ENCODE measurements at regions not wholly inside any gene's neighbourhood (a gene's known extent, or its start where the extent isn't known, plus 50 kb on each side); places are given as distances from the start of the nearest gene placed in this dataset.
A peak's percentile ranks its signal among the peaks of the same experiment; 100 is the strongest.

- H3K27me3 Mint-ChIP-seq, result peaks cover 2% of the 10 kb centered on the region
- DNase-seq (no peak), ATAC-seq (ENCODE audit: low read depth) (no peak)
- H3K9me3 Mint-ChIP-seq, result peaks cover 1% of the 10 kb centered on the region
- POLR2A ChIA-PET, result no interaction called here
- H3K27ac Mint-ChIP-seq, result no peak overlapping the region
- H3K4me1 Mint-ChIP-seq, result no peaks in the 10 kb centered on the region
- no peaks in the 10 kb centered on the region for H3K36me3 Mint-ChIP-seq
- H3K4me3 Mint-ChIP-seq, result no peak overlapping the region
Observed at GRCh38 chr3:34008836-34009809, 210.7 kb downstream of the PDCD6IP start.

- Mint-ChIP-seq H3K36me3 (no peaks in the 10 kb centered on the region), H3K4me1 (peaks cover 2% of the 10 kb centered on the region), H3K27ac (no peak overlapping the region), H3K9me3 (peaks cover 1% of the 10 kb centered on the region), H3K27me3 (peaks cover 2% of the 10 kb centered on the region), H3K4me3 (no peak overlapping the region)
- ATAC-seq (ENCODE audit: low read depth) (no peak), DNase-seq (no peak)
- POLR2A ChIA-PET, result no interaction called here
Observed at GRCh38 chr3:34011171-34012101, 213.0 kb downstream of the PDCD6IP start.

DNA sequence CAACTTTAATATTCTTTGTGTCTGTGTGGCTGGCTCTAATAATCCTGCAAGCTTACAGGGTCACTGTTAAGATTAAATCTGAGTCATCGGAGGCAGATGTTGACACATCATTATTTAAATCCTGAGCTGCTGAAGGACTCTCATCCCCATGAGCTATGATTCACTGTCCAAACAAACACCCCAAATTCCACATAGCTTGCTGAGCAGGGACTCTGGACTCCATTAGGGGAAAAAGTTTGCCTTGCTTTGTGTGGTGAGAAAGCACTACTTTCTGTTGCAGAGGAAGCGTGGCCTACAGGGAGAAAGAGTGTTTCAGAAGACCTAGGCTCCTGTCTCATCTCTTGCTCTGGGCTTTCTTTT is 213.7 kb downstream of the PDCD6IP start:
- Mint-ChIP-seq H3K9me3 (peaks cover 1% of the 10 kb centered on the region), H3K27me3 (peaks cover 2% of the 10 kb centered on the region), H3K4me1 (peaks cover 6% of the 10 kb centered on the region), H3K27ac (no peak overlapping the region), H3K4me3 (no peak overlapping the region), H3K36me3 (no peaks in the 10 kb centered on the region)
- POLR2A ChIA-PET, result no interaction called here
- DNase-seq (no peak), ATAC-seq (ENCODE audit: low read depth) (no peak)

DNA sequence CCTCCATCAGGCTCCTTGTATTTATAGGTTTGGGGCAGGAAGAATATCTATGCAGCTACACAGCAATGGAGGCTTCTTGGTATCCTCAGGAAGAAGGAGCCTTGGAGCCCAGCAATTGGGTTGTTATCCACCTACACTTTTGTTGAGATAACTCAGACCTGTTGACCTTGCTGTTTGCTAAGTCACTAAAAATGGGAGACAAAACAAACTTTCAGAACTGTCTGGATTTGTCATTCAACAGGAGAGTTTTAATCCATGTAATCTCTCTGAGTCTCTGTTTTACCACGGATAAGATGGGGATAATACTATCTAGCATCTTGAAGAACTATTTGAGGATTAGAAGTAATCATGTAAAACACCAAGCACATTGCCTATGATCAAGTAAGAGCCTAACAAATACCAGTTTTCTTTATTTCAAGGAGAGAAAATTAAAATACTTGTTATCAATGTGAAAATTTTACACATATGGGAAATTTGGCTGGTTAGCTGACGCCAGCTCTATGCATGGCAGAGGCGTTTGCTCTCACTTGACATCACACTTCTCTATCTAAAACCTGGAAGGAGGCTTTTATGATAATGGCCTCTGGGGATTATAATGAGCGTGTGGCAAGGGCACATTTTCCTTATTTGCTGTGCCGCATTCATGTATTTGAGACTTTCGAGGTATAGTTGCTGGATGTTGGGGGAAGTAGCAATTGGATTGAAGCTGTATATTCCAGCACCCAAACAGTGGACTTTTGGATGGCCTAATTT is 215.6 kb downstream of the PDCD6IP start:
- H3K27me3 Mint-ChIP-seq, result peaks cover 2% of the 10 kb centered on the region
- no peak overlapping the region for H3K27ac Mint-ChIP-seq
- H3K36me3 Mint-ChIP-seq, result no peaks in the 10 kb centered on the region
- no peak overlapping the region for H3K4me3 Mint-ChIP-seq
- H3K4me1 Mint-ChIP-seq, result peaks cover 17% of the 10 kb centered on the region
- no peak for DNase-seq
- ATAC-seq (ENCODE audit: low read depth), result no peak
- H3K9me3 Mint-ChIP-seq, result peaks cover 1% of the 10 kb centered on the region
- POLR2A ChIA-PET, result no interaction called here

DNA sequence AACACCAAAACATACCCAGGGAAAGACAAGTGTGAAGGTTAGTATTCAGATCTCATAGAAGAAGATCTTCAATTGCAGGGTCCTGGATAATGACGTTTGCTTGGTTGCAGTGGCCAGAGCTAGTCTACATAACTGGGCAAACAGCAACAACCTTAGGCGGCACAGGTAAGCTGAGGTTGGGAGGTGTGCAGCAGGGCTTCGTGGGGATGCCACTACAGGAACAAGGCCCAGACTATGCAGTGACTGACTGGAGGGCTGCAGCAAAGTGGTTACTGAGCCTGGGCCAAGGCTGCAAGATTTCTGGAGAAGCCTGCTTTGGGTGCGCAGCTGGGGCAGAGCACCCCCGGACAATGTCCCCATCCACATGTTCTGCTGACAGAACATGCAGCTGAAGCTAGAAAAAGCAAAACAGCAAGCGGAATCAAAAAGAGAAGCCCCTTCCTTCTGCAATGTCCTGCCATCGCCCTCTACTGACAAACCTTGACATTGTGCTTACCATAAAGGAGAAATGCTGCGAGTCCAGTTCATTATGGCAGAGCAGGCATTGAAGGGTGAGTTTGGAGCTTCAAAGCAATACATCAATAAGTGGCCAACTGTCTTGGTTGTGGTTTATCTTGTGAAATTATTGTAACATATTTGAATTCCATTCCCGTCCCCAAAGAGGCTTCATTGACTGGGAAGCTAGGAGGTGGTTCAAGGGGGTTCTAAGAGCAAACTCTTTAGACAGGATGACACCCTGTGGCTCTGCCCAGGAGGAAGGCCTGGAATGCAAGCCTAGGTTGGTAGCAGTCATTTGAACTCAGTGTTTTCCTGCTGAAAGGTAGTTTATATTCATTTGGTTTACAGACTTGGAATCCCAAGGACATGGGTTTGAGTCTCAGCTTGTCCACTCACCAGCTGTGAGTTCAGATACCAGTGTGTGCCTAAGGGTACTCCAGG is 217.0 kb downstream of the PDCD6IP start:
- H3K4me3 Mint-ChIP-seq, result no peak overlapping the region
- H3K9me3 Mint-ChIP-seq, result no peaks in the 10 kb centered on the region
- no peak for DNase-seq
- POLR2A ChIA-PET, result no interaction called here
- peaks cover 2% of the 10 kb centered on the region for H3K27me3 Mint-ChIP-seq
- H3K4me1 Mint-ChIP-seq, result peaks cover 25% of the 10 kb centered on the region
- no peak for ATAC-seq (ENCODE audit: low read depth)
- H3K27ac Mint-ChIP-seq, result no peak overlapping the region
- H3K36me3 Mint-ChIP-seq, result no peaks in the 10 kb centered on the region

DNA sequence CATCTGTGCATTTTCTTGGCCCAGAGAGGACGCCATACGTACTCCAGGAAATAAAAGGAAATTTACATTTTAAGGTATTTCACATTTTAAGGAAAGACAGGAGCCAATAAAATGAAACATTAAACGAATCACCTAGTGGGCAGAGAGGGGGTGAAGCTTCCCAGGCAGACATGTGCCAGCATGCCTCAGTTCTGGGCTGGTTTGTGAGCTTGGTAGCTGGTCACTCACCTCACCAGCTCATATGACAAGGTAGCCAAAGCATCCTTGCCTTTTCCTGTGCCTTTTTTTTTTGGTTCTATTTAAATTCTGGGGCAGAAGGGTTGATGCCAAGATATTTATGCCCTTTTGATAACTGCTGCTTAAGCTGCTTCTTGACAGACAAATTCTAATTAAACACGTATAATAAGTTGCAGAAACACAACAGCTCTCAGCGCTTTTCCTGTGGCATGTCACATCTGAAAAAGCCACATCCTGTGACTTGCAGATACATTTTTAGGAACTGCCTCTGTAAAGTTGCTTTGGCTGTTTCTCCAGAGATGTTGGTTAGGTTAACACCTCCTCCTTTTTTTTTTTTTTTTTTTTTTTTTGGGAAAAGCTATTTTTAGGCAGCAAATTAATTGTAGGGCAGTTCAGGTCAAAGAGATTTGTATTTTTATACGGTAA is 218.6 kb downstream of the PDCD6IP start:
- Mint-ChIP-seq H3K27me3 (peaks cover 2% of the 10 kb centered on the region), H3K4me1 (peaks cover 25% of the 10 kb centered on the region), H3K27ac (peak overlapping the region; percentile 70), H3K36me3 (no peaks in the 10 kb centered on the region), H3K9me3 (no peaks in the 10 kb centered on the region), H3K4me3 (peak overlapping the region; percentile 33)
- POLR2A ChIA-PET, result interaction anchor here (0.6 kb wide), 1 partner anchor 685 kb away, joined by 3 read pairs; no protein-coding TSS in a partner anchor
- ATAC-seq (ENCODE audit: low read depth) (peak; percentile 85), DNase-seq (no peak)

DNA sequence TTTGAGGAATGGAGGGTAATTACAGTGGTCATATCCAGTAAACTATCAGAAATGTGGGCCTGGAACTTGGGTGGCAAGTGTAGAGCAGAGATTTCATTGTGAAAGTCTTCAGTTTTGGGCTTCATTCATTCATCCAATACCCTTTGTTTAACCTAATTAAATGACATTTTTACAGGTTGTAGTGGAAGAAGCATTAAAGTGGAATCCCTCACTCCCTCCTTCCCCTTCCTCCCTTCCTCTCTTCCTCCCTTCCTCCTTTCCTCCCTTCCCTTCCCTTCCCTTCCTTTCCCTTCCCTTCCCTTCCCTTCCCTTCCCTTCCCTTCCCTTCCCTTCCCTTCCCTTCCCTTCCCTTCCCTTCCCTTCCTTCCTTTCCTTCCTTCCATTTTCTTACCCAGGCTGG is 219.3 kb downstream of the PDCD6IP start:
- no peak for ATAC-seq (ENCODE audit: low read depth)
- Mint-ChIP-seq H3K4me1 (peaks cover 25% of the 10 kb centered on the region), H3K27ac (peak overlapping the region; percentile 70), H3K27me3 (peaks cover 2% of the 10 kb centered on the region), H3K9me3 (no peaks in the 10 kb centered on the region), H3K4me3 (peak overlapping the region; percentile 33), H3K36me3 (no peaks in the 10 kb centered on the region)
- POLR2A ChIA-PET, result interaction anchor here (0.6 kb wide), 1 partner anchor 685 kb away, joined by 3 read pairs; no protein-coding TSS in a partner anchor
- no peak for DNase-seq

- Mint-ChIP-seq H3K4me1 (peaks cover 25% of the 10 kb centered on the region), H3K27me3 (peaks cover 2% of the 10 kb centered on the region), H3K4me3 (no peak overlapping the region), H3K9me3 (no peaks in the 10 kb centered on the region), H3K27ac (no peak overlapping the region), H3K36me3 (no peaks in the 10 kb centered on the region)
- no peak for ATAC-seq (ENCODE audit: low read depth)
- POLR2A ChIA-PET, result no interaction called here
- no peak for DNase-seq
Observed at GRCh38 chr3:34019158-34019557, 220.7 kb downstream of the PDCD6IP start.

- H3K9me3 Mint-ChIP-seq, result no peaks in the 10 kb centered on the region
- DNase-seq, result no peak
- H3K27ac Mint-ChIP-seq, result no peak overlapping the region
- H3K36me3 Mint-ChIP-seq, result no peaks in the 10 kb centered on the region
- no peak overlapping the region for H3K4me3 Mint-ChIP-seq
- H3K4me1 Mint-ChIP-seq, result peaks cover 25% of the 10 kb centered on the region
- ATAC-seq (ENCODE audit: low read depth), result no peak
- POLR2A ChIA-PET, result no interaction called here
- peaks cover 2% of the 10 kb centered on the region for H3K27me3 Mint-ChIP-seq
Observed at GRCh38 chr3:34020170-34020569, 221.7 kb downstream of the PDCD6IP start.

DNA sequence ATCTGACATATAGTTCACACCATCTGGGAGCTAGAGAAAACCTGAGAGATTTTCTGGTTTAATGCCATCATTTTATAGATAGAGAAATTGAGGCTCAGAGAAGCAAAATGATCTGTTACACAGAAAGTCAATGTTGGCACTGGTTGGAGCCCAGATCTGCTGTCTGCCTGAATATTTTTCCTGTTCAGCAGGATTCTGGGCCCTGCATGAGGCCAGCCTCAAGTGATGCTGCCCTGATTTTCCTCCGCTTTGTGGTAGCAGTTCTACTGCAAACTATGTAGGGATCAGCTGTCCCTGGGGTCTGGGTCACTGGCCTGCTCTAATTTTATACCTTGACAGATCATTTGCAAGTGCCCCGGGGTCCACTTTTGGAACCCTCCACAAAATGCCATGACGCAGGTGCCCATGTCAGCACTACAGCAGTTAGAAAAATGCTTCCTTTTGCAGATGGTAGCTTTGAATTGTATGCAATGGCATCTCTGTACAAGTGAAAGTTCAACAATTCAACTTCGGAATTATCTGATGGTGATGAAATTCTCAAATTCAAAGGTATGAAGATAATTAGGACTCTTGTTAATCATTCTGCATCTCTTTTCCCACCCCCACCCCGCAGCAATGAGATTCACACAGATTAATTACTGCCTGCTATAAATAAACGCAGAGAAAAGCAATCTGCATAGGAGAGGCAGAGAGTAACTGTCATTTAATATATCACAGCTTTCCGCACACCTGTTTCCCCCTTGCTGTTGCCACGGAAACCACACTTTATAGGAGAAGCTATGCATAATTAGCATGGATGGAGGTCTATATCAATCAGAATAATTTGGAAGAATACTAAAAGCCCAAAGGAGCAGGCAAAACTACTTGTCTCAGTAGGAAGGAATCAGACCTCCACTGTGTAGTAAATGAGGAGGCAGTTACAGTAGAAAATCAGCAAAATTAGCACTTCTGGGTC is 222.6 kb downstream of the PDCD6IP start:
- POLR2A ChIA-PET, result no interaction called here
- peaks cover 23% of the 10 kb centered on the region for H3K4me1 Mint-ChIP-seq
- peaks cover 2% of the 10 kb centered on the region for H3K27me3 Mint-ChIP-seq
- no peaks in the 10 kb centered on the region for H3K36me3 Mint-ChIP-seq
- H3K4me3 Mint-ChIP-seq, result no peak overlapping the region
- H3K27ac Mint-ChIP-seq, result no peak overlapping the region
- H3K9me3 Mint-ChIP-seq, result no peaks in the 10 kb centered on the region
- ATAC-seq (ENCODE audit: low read depth) (no peak), DNase-seq (no peak)

- no peak overlapping the region for H3K27ac Mint-ChIP-seq
- DNase-seq, result no peak
- POLR2A ChIA-PET, result no interaction called here
Observed at GRCh38 chr3:34022147-34022546, 223.7 kb downstream of the PDCD6IP start.

More at GRCh38 chr3:34022147-34022546, 223.7 kb downstream of the PDCD6IP start:
- ATAC-seq (ENCODE audit: low read depth), result no peak
- H3K36me3 Mint-ChIP-seq, result no peaks in the 10 kb centered on the region
- H3K4me3 Mint-ChIP-seq, result no peak overlapping the region
- H3K9me3 Mint-ChIP-seq, result no peaks in the 10 kb centered on the region
- peaks cover 2% of the 10 kb centered on the region for H3K27me3 Mint-ChIP-seq
- peaks cover 18% of the 10 kb centered on the region for H3K4me1 Mint-ChIP-seq
